Esophagus mucosa (tissue), 1 donor: ENCODE measurements at regions not wholly inside any gene's neighbourhood (a gene's known extent, or its start where the extent isn't known, plus 50 kb on each side); places are given as distances from the start of the nearest gene placed in this dataset.
"Not testable (repeated sequence)": the region's sequence is repeated elsewhere in the genome, so short reads cannot be mapped to it uniquely, and the experiment has no call there.

ENCODE experiments used
- ATAC-seq: fragments of 200-7000 bp; cut with Tn5 transposase; one replicate; pipeline ENCODE4 v1.9.1; 2020
- donor health status: DM: yes; HTN: yes; CAD: no.

- ATAC-seq = not testable (repeated sequence)
Observed at GRCh38 chr2:242119682-242120081, 250.2 kb downstream of the RTP5 start.

GRCh38 chr2:242130682-242131081, 261.2 kb downstream of the RTP5 start:
- ATAC-seq = not testable (repeated sequence)

GRCh38 chr2:242159921-242160320, 290.4 kb downstream of the RTP5 start:
- ATAC-seq = not testable (repeated sequence)

GRCh38 chr2:242165115-242165514, 295.6 kb downstream of the RTP5 start:
- ATAC-seq = not testable (repeated sequence)

- not testable (repeated sequence) for ATAC-seq
Observed at GRCh38 chr2:242171290-242171689, 301.8 kb downstream of the RTP5 start.
